HG03066 (cell line): ENCODE measurements at regions not wholly inside any gene's neighbourhood (a gene's known extent, or its start where the extent isn't known, plus 50 kb on each side); places are given as distances from the start of the nearest gene placed in this dataset.

Experiments used
- ATAC-seq: cut with Tn5 transposase; IDR thresholded peaks from one replicate; pipeline ENCODE4 v1.9.1; 2021; ENCODE audit warnings: low read depth; ENCODE audit not compliant: unreplicated experiment

DNA sequence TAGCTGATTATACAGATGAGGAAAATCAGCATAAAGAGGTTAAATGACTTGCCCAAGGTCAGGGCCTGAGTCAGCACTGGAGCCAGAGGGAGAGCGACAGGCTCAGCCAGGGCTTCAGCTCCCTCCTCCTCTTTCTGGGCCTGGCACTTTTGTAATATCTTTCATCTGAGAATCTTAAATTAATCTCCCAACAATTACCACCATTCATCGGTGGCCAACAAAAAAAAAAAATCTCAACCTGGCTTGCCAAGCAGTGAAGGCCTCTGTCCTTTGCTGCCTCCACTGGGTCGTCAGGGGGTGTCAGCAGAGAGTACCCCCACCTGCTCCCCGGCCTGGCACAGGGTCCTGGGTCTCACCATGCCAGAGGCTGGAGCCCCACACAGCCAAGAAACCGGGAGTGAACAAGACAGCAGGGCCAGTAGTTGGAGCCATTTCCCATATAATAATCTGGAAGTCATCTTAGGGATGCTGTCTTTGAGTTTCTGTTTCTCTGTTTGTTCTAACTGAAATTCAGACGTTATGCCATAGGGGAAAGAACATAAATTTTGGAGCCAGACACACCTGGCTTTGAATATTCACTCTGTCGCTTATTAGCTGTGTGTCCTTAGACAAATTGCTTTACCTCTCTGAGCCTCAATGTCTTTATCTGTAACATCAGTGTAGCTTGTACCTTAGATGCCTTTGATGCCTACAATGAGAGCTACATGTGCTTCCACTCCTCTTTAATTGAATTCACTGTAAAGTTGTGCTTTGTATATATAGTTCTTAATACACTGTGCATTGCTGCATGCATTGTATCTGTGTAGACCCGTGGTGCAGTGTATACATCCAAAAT lies 299.9 kb upstream of the MSX2 start:
- ATAC-seq, result no peak

- ATAC-seq, result no peak
These were observed 299.0 kb upstream of the MSX2 start for GRCh38 chr5:174425271-174425963.

GRCh38 chr5:174425964-174426290 lies 298.5 kb upstream of the MSX2 start:
- no peak for ATAC-seq

GRCh38 chr5:174426388-174426787 lies 298.0 kb upstream of the MSX2 start:
- ATAC-seq, result no peak

DNA sequence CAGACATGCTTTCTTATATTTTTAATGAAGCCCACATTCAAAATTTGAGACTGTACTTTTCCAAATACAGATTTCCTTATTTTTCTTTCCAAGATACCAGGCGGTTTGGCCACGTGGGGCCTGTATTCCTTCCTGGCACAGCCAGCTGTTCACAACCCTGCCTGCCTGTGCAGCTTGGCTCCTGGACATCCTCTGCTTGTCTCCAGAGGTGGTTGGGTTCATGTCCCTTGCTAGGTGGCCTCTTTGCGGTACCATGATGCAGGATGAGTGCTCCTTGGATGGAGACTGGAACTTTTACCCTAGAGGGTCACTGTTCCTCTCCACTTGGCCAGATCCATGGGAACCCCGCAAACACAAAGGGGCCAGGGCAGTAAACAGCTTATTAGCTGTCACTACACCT lies 297.5 kb upstream of the MSX2 start:
- no peak for ATAC-seq

DNA sequence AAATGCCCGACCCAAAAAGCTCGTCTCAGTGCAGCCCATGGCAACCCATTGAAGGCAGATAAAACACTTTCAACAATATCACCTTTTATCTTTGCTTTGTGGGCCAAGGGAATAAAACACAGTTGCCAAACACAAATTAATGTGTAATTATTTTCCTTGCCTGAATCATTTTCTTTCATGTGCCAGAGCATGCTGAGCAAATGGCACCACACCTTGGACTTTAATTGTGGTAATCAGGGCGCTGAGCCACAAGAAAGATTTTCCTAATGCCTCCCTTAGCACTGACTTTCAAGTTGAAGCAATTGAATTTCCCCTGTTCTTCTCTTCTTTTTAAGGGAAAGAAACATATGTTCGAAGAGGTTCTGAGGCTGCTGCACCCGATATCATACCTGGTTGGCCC lies 297.1 kb upstream of the MSX2 start:
- ATAC-seq, result no peak

DNA sequence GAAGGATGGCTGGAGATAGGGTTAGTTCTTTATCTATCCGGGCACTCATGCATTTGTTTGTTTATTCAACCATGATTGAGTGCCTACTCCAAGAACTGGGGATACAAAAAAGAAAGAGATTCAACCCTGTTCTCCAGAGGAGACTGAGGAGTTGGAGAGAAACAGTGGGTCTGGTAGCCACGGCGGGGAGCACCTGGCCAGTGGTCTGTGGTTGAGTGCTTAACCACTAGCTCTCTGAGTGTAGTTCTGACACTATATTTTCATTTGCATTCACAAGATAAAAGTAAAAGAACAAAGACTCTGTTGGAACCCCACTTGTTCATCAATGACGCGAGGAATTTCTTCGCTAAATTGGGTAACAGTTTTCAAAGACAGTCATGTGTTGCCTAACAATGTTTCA lies 295.5 kb upstream of the MSX2 start:
- no peak for ATAC-seq

- ATAC-seq, result no peak
These were observed 293.4 kb upstream of the MSX2 start for GRCh38 chr5:174430940-174431339.

- no peak for ATAC-seq
These were observed 292.9 kb upstream of the MSX2 start for GRCh38 chr5:174431504-174431903.

DNA sequence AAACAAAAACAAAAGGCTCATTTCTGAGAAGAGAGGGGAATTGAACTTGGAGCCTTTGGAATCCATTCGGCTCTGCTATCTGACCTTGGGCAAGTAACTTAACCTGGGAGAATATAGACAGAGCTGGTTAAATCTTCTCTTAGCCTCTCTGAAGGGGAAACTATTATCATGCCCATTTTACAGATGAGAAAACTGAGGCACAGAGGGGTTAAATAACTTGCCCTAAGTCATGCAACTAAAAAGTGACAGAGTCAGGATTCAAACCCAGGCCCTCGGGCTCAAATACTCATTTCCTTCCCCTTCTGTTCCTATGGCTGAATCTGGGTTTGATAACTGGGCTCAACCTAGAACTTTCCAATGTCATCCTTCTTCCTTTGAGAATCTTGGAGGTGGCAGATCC lies 291.3 kb upstream of the MSX2 start:
- no peak for ATAC-seq

DNA sequence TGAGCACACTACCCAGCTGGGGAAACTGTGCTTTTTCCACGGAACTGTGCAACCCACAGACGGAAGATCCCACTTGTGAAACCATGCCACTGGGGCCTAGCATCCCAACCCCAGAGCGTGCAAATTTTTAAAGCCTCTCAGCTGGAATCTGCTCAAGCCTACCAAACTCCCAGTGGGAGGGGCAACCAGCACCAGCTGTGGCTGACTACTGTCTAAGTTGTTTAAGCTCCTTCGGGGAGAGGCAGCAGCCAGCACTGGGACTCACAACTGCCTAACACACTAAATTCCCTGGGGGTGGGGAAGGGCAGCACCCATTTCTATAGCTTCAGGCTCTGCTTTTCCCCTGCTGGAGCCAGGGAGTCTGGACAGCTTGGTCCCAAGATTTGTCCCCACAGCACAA lies 287.6 kb upstream of the MSX2 start:
- no peak for ATAC-seq

- no peak for ATAC-seq
These were observed 279.7 kb upstream of the MSX2 start for GRCh38 chr5:174444479-174445188.

DNA sequence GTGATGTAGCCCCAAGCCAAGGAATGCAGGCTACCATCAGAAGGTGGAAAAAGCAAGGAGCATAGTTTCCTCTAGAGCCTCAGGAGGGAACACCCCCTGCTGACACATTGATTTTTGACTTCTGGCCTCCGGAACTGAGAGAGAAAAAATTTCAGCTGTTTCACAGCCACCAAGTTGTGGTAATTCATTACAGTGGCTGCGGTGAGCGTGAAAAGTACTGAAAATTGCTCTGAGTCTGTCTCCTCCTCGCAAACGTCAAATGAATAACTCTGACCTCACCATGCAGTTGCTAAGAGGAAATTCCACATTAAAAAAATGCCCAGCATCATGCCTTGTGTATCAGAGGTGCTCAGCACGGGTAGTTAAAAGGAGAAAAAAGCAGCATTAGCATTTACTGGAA lies 277.9 kb upstream of the MSX2 start:
- ATAC-seq, result no peak

DNA sequence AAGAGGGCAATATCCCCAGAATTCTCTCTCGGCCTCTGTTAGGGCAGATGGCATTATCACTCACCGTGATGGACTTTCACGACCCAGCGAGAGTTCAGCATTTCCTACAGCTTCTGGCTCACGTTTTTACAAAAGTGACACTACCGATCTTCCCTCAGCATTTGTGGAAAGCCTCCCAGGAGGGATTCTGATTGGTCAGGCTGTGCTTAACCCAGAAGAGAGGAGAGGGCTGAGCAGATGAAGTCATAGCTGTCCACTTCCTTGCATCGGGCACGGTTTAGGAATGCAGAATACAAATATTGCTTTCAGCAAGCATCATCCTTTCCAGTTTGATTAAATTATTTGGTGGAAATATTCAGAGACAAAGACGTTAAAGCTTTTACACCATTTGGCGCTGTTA lies 277.4 kb upstream of the MSX2 start:
- no peak for ATAC-seq

DNA sequence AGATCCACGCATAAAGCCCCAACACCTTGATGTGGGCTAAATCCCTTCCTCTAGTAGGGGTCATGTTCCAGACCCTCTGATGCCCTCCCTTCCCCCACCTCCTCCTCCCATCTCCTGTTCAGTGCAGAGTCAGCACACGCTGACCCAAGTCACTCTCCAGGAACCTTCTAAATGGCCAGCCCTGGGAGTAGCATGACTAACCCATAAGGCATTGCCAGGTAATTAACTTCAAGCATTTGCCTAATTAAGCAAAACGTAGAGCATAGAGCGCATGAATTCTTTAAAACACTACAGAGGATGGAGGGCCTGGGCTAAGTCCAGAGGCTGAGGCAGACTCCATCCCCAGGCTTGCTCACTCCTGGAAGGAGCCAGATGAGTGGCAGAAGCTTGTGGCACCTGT lies 276.3 kb upstream of the MSX2 start:
- no peak for ATAC-seq

DNA sequence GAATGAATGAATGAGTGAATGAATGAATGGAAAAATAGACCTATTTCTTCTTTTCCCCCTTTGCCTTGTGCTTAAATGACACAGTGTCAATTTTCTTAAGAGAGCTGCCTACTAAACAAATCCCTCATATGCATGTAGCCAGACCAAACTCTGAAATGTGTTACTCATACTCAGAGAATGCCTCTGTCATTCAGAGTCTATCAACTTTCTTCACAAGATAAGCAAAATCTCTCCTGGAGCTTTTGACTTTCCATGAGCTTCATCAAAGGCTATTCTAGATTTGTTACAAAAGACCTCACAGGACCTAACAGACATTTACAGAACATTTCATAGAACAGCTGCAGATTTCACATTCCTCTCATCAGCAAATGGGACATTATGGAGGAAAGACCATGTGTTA lies 275.7 kb upstream of the MSX2 start:
- no peak for ATAC-seq

DNA sequence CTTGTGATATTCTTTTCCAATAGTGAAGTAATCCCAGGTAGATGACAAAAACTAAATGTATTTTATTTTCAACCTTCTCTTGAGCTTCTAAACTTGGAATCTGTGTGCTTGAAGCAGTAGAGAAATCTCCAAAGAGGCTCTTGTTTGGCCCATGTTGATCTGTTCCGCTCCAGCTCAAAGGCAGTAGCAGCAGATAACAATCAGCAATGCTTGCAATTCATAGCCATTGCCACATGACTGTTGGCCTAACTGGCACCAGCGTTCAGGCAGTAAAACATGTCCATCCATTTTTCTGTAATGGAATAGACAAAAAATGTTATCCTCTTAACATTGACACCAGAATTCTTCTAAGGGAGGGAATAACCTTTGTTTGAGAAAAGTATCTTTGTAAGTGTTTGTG lies 270.7 kb upstream of the MSX2 start:
- no peak for ATAC-seq

GRCh38 chr5:174454464-174454863 lies 269.9 kb upstream of the MSX2 start:
- ATAC-seq, result no peak

- ATAC-seq, result no peak
These were observed 269.5 kb upstream of the MSX2 start for GRCh38 chr5:174454890-174455289.

DNA sequence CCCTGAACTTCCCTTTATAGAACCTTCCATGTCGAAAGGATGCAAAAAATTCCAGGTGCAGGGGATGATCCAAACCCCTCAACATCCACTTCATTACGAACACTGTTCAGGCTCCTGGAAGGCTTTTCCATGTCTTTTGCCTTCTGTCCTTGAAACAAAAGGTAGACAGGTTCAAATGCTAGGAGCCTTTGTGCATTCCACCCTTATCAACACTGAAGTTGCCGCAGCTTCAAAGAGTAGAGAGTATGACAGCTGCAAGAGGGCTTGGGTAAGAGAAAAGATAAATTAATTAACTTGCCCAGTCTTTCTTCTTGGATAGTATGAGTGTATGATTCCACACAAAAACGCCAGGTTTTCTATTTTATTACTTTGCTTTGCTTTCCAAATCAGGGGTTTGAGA lies 269.1 kb upstream of the MSX2 start:
- ATAC-seq, result no peak

- ATAC-seq, result no peak
These were observed 267.2 kb upstream of the MSX2 start for GRCh38 chr5:174457141-174457678.
